Activated CD4-positive, alpha-beta T cell treated with anti-CD3 and anti-CD28 coated beads, Interleukin-2, Interleukin-6, amounts not matched to agents 100 ng/mL and 50 ng/mL, durations not matched to agents 16 hours and 8 hours (primary cell): ENCODE measurements at regions not wholly inside any gene's neighbourhood (a gene's known extent, or its start where the extent isn't known, plus 50 kb on each side); places are given as distances from the start of the nearest gene placed in this dataset.
"Not testable (repeated sequence)": the region's sequence is repeated elsewhere in the genome, so short reads cannot be mapped to it uniquely, and the experiment has no call there.

ENCODE experiments used
- DNase-seq: peaks from one replicate; pipeline ENCODE4 v3.0.0-alpha.2; 2020

DNA sequence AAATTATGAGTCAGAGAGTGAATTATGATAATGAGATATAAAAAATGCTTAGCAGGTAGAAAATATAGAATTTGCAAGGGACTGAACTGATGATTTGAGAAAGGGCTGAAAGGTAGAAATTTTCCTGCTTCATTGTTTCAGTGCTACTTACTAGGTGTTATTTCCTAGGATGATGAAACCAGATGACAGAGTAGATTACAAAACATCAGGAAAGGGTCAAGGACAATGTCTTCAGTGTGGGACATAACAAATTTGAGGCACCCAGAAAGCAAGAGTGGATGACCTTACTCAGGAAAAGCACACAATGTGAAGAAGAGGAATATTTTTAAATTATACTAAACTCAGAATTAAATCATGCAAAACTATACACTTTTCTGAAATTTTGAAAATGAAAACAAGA lies 102.1 kb downstream of the SHCBP1 start:
- DNase-seq: no peak

DNA sequence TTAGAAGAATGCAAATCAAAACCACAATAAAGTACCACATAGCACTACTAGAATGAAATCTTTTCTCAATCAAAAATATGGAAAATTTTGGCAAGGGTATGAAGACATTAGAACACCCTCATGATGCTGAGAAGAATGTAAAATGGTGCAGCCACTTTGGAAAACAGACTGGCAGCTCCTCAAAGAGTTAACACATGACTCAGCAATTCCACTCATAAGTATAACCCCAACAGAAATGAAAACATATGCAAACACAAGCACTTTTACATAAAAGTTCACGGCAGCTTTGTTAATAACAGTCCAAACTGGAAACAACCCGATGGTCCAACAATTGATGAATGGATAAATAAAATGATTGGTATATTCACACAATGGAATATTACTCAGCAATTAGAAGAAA lies 124.5 kb downstream of the SHCBP1 start:
- no peak for DNase-seq

DNA sequence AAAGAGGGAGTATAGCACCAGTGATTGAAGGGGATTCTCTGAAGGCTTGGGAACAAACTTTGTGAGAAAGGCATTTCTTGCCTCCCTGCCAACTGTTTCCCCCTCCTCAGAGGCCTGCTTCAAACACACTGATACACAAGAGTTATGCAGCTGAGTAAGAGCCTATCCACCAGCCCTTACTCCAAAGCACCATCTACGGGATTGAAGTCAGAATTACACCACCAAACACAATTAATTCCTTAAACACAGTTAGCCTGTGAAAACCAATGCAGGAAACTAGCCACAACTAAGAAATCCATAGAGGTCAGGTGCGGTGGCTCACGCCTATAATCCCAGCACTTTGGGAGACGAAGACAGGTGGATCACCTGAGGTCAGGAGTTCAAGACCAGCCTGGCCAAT lies 138.3 kb downstream of the SHCBP1 start:
- no peak for DNase-seq

DNA sequence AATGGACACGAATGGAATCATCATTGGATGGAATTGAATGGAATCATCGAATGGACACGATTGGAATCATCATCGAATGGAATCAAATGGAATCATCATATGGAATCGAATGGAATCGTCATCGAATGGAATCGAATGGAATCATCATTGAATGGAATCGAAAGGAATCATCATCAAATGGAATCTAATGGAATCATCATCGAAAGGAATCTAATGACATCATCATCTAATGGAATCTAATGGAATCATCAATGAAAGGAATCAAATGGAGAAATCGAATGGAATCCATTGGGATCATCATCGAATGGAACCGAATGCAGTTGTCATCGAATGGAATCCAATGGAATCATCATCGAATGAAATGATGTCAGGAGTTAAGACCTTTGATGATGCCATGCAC lies 154.9 kb downstream of the SHCBP1 start:
- no peak for DNase-seq

DNA sequence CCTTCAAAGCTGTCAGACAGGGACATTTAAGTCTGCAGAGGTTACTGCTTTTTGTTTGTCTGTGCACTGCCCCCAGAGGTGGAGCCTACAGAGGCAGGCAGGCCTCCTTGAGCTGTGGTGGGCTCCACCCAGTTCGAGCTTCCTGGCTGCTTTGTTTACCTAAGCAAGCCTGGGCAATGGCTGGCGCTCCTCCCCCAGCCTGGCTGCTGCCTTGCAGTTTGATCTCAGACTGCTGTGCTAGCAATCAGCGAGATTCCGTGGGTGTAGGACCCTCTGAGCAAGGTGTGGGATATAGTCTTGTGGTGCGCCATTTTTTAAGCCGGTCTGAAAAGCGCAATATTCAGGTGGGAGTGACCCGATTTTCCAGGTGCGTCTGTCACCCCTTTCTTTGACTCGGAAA lies 166.4 kb downstream of the SHCBP1 start:
- DNase-seq: not testable (repeated sequence)

DNA sequence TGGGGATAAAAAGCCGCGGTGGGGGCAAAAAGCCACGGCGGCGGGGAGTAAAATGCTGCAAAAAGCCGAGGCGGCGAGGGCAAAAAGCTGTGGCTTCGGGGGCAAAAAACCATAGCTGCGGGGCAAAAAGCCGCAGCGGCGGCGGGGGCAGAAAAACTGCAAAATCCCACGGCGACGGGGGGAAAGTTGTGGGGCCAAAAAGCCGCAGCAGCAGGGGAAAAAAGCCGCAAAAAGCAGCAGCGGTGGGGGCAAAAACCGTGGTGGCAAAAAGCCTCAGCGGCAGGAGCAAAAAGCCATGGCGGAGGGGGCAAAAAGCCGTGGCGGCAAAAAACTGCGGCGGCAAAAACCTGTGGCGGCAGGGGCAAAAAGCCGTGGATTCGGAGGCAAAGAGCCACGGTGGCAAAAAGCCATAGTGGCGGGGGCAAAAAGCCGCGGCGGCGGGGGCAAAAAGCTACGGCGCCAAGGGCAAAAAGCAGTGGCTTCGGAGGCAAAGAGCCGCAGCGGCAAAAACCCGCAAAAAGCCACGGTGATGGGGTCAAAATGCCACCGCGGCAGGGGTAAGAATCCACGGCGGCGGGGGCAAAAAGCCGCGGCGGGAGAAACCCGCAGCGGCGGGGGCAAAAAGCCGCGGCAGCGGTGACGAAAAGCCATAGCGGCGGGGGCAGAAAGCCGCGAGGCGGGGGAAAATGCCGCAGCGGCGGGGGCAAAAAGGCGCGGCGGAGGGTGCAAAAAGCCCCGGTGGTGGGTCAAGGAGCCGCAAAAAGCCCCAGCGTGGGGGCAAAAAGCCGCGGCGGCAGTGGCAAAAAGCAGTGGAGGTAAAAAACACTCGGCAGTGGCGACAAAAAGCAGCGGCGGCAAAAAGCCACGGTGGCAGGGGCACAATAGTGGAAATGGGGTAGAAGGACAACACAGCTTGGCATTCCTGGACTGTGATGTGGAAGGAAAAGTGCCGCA lies 192.8 kb downstream of the SHCBP1 start:
- DNase-seq: no peak

DNA sequence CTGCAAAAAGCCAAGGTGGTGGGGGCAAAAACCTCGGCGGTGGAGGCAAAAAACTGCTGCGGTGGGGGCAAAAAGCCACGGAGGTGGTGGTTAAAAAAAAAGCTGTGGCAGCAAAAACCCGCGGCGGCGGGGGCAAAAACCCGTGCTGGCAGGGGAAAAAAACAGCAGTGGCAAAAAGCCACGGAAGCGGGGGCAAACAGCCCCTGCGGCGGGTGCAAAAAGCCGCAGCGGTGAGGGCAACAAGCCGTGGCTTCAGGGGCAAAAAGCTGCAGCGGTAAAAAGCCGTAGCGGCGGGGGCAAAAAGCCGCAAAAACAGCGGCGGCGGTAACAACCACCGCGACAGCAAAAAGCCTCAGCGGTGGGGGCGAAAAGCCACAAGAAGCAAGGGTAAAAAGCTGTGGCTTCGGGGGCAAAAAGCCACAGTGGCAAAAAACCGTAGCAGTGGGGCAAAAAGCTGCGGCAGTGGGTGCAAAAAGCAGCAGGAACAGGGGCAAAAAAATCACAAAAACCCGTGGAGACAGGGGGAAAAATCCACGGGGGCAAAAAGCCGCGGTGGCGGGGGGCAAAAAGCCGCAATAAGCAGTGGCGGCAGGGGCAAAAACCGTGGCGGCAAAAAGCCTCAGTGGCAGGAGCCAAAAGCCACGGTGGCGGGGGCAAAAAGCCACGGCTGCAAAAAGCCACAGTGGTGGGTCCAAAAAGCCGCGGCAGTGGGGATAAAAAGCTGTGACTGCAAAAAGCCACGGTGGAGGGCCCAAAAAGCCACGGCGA lies 193.7 kb downstream of the SHCBP1 start:
- DNase-seq: no peak

DNA sequence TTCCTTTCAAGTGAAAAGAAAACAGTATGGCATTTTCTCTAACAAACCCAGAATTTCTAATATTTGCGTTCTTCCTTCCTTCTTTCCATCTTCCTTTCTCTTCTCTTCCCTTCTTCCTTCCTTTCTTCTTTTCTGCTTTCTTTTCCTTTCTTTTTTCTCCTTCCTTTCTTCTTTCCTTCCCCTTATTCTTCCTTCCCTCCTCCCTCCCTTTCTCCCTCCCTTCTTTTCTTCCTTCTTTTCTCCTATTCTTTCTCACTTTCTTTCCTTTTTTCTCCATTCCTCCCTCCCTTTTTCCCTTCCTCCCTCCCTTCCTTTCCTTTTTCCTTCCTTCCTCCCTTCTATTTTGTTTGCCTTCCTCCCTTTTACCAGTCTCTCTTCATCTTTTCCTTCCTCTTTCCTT lies 194.8 kb downstream of the SHCBP1 start:
- no peak for DNase-seq

DNA sequence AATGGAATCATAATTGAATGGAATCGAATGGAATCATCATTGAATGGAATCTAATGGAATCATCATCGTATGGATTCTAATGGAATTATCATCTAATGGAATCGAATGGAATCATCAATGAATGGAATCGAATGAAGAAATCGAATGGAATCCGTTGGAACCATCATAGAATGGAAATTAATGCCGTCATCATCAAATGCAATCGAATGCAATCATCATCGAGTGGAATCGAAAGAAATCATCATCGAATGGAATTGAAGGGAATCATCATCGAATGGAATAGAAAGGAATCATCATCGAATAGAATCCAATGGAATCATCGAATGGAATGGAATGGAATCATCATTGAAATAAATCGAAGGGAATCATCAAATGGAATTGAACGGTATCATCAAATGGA lies 217.2 kb downstream of the SHCBP1 start:
- DNase-seq: no peak

DNA sequence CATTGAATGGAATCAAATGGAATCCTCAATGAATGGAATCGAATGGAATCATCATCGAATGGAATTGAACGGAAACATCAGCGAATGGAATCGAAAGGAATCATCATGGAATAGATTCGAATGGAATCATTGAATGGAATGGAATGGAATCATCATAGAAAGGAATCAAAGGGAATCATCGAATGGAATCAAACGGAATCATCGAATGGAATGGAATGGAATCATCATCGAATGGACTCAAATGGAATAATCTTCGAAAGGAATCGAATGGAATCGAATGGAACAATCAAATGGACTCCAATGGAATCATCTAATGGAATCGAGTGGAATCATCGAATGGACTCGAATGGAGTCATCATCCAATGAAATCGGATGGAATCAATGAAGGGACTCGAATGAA lies 222.6 kb downstream of the SHCBP1 start:
- peak; percentile 8 for DNase-seq

DNA sequence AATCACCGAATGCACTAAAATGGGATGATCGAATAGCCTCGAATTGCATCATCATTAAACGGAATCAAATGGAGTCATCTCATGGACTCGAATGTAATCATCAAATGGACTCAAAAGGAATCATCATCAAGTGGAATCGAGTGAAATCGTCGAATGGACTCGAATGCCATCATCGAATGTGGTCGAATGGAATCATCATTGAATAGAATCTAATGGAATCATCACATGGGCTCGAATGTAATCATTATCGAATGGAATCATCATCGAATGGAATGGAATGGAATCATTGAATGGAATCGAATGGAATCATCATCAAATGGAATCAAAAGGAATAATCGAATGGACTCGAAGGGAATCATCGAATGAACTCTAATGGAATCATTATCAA lies 224.3 kb downstream of the SHCBP1 start:
- peak; percentile 23 for DNase-seq

DNA sequence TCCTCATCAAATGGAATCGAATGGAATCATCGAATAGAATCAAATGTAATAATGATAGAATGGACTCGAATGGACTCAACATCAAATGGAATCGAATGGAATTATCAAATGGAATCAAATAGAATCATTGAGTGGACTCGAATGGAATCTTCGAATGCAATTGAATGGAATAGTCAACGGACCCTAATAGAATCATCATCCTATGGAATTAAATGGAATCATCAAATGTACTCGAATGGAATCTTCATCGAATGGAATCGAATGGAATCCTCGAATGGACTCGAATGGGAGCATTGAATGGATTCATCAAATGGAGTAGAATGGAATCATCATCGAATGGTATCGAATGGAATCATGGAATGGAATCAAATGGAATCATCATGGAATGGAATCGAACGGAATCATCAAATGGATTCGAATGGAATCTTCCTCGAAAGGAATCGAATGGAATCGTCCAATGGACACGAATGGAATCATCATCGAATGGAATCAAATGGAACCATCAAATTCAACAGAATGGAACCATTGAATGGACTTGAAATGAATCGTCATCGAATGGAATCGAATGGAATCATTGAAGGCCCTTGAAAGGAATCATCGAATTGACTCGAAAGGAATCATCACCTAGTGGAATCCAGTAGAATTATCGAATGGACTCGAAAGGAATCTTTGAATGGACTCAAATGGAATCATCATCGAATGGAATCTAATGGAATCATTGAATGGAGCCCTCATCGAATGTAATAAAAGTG lies 224.9 kb downstream of the SHCBP1 start:
- peak; percentile 44 for DNase-seq

DNA sequence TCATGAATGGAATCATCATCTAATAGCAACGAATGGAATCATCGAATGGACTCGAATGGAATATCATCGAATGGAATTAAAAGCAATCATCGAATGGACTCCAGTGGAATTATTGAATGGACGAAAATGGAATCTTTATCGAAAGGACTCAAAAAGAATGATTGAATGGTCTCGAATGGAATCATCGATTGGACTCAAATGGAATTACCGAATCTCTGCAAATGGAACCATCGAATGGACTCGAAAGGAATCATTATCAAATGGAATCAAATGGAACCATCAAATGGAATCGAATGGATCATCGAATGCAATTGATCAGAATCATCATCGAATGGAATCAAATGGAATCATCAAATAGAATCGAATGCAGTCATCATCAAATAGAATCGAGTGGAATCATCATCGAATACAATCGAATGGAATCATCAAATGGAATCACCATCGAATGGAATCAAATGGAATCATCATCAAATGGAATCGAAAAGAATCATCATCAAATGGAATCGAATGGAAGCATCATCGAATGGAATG lies 225.7 kb downstream of the SHCBP1 start:
- peak; percentile 29 for DNase-seq

DNA sequence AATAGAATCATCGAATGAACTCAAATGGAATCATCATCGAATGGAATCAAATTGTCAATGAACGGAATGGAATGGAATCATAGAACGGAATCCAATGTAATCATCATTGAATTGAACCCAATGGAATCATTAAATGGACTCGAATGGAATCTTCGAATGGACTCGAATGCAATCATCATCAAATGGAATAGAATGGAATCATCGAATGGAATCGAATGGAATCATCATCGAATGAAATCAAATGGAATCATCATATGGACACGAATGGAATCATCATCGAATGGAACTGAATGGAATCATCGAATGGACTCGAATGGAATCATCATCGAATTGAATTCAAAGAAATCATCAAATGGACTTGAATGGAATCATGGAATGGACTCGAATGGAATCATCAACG lies 226.2 kb downstream of the SHCBP1 start:
- not testable (repeated sequence) for DNase-seq

DNA sequence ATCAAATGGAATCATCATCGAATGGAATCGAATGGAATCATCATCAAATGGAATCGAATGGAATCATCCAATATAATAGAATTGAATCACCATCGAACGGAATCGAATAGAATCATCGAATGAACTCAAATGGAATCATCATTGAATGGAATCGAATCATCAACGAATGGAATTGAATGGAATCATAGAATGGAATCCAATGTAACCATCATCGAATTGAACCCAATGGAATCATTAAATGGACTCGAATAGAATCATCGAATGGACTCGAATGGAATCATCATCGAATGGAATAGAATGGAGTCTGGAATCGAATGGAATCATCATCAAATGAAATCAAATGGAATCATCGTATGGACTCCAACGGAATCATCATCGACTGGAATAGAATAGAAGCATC lies 227.0 kb downstream of the SHCBP1 start:
- not testable (repeated sequence) for DNase-seq

DNA sequence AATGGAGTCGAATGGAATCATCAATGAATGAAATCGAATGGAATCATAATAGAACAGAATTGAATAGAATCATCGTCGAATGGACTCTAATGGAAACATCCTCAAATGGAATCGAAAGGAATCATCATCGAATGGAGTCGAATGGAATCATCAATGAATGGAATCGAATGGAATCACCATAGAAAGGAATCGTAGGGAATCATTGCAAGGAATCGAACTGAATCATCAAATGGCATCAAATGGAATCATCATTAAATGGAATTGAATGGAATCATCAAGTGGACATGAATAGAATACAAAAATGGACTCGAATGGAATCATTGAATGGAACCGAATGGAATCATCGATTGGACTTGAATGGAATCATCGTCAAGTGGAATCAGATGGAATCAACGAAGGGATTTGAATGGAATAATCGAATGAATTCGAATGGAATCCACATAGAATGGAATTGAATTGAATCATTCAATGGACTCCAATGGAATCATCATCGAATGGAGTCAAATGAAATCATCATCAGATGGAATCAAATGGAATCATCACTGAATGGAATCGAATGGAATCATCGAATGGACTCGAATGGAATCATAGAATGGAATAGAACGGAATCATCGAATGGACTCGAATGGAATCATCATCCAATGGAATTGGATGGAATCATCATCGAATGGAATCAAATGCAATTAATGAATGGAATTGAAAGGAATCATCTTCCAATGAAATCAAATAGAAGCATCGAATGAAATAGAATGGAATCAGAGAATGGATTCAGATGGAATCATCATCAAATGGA lies 228.1 kb downstream of the SHCBP1 start:
- DNase-seq: peak; percentile 62

DNA sequence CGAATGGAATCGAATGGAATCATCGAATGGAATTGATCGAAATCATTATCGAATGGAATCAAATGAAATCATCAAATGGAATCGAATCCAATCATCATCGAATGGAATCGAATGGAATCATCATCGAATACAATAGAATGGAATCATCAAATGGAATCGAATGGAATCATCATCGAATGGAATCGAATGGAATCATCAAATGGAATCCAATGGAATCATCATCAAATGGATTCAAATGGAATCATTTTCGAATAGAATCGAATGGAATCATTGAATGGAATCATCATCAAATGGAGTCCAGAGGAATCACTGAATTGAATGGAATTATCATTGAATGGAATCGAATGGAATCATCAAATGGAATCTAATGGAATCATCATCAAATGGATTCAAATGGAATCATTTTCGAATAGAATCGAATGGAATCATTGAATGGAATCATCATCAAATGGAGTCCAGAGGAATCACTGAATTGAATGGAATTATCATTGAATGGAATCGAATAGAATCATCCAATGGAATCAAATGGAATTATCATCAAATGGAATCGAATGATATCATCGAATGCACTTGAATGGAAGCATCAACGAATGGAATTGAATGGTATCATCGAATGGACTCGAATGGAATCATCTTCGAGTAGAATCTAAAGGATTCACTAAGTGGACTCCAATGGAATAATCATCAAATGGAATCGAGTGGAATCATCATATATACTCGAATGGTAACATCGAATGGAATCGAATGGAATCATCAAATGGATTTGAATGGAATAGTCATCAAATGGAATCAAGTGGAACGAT lies 230.3 kb downstream of the SHCBP1 start:
- peak; percentile 85 for DNase-seq

DNA sequence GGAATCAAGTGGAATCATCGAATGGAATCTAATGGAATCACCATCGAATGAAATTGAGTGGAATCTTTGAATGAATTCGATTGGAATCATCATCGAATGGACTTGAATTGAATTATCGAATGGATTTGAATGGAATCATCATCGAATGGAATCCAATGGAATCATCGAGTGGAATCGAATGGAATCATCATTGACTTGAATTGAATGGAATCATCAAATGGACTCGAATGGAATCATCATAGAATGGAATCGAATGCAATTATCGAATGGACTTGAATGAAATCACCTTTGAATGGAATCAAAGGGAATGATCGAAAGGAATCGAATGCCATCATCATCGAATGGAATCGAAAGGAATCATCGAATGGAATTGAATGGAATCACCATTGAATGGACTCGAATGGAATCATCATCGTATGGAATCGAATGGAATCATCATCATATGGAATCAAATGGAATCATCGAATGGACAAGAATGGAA lies 231.6 kb downstream of the SHCBP1 start:
- DNase-seq: peak; percentile 95

DNA sequence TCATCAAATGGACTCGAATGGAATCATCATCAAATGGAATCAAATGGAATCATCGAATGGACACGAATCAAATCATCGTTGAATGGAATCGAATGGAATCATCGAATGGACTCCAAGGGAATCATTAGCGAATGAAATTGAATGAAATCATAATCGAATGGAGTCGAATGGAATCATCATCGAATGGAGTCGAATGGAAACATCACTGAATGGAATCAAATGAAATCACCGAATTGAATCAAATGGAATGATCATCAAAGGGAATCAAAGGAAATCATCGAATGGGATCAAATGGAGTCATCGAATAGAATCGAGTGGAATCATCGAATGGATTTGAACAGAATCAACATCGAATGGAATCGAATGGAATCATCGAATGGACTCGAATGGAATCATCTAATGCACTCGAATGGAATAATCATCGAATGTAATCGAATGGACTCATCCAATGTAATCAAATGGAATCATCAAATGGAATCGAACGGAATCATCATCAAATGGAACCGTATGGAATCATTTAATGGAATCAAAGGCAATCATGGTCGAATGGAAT lies 232.2 kb downstream of the SHCBP1 start:
- not testable (repeated sequence) for DNase-seq

DNA sequence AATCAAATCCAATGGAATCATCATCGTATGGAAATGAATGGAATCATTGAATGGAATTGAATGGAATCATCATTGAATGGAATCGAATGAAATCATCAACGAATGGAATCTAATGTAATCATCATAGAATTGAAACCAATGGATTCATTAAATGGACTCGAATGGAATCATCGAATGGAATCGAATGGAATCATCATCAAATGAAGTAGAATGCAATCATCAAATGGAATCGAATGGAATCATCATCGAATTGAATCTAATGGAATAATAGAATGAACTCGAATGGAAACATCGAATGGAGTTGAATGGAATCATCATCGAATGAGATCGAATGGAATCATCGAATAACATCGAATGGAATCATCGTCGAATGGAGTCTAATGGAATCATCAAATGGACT lies 232.8 kb downstream of the SHCBP1 start:
- not testable (repeated sequence) for DNase-seq

DNA sequence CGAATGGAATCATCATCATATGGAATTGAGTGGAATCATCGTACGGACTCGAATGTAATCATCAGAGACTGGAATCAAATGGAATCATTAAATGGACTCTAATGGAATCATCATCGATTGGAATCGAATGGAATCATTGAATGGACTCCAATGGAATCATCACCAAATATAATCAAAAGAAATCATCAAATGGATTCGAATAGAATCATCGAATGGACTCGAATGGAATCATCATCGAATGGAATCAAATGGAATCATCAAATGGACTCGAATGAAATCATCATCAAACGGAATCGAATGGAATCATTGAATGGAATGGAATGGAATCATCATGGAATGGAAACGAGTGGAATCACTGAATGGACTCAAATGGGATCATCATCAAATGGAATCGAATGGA lies 233.5 kb downstream of the SHCBP1 start:
- DNase-seq: peak; percentile 95
